GM23338 (cell line): ENCODE measurements at regions not wholly inside any gene's neighbourhood (a gene's known extent, or its start where the extent isn't known, plus 50 kb on each side); places are given as distances from the start of the nearest gene placed in this dataset.

Source experiments
- CREB1 ChIP-seq: fragments of 250-450 bp; sonication (Bioruptor Pico); IDR thresholded peaks from 2 replicates; pipeline ENCODE4 v1.5.0; 2020; ENCODE audit warnings: low read depth, mild to moderate bottlenecking, moderate library complexity
- EZH2 ChIP-seq: fragments of 200-600 bp; sonication (generic); IDR thresholded peaks from one replicate; pipeline ENCODE4 v1.8.0; 2017; ENCODE audit warnings: antibody characterized with exemption, mild to moderate bottlenecking, low read depth; ENCODE audit not compliant: unreplicated experiment
- EZH2phosphoT487 ChIP-seq: fragments of 200-600 bp; sonication (generic); IDR thresholded peaks from one replicate; pipeline ENCODE4 v1.8.1; 2018; ENCODE audit warnings: antibody characterized with exemption; ENCODE audit not compliant: unreplicated experiment
- POLR2AphosphoS5 ChIP-seq: IDR thresholded peaks from 2 replicates; pipeline ENCODE4 v1.6.1; 2016; ENCODE audit warnings: antibody characterized with exemption, low read depth
- ZNF331 ChIP-seq: fragments of 250-450 bp; sonication (Bioruptor Pico); IDR thresholded peaks from 2 replicates; pipeline ENCODE4 v1.5.0; 2020; ENCODE audit warnings: low read depth, mild to moderate bottlenecking, moderate library complexity
- TF ChIP-seq, protein P1 (sequence below), 2 experiments: fragments of 200-600 bp in 1 of 2; sonication (generic) in 1 of 2; conservative IDR thresholded peaks; 2 replicates each; pipeline versions ENCODE4 v1.5.1 to v1.6.1; 2016 to 2017; ENCODE audit warnings: antibody characterized with exemption in 2 of 2, low read depth in 2 of 2, mild to moderate bottlenecking in 2 of 2, moderate library complexity in 1 of 2
- TF ChIP-seq, protein P2 (sequence below): IDR thresholded peaks from one replicate; pipeline ENCODE4 v1.6.1; 2018; ENCODE audit warnings: antibody characterized with exemption; ENCODE audit not compliant: unreplicated experiment
- TF ChIP-seq, protein P3 (sequence below): IDR thresholded peaks from 2 replicates; pipeline ENCODE4 v1.6.1; 2016; ENCODE audit warnings: antibody characterized with exemption

DNA sequence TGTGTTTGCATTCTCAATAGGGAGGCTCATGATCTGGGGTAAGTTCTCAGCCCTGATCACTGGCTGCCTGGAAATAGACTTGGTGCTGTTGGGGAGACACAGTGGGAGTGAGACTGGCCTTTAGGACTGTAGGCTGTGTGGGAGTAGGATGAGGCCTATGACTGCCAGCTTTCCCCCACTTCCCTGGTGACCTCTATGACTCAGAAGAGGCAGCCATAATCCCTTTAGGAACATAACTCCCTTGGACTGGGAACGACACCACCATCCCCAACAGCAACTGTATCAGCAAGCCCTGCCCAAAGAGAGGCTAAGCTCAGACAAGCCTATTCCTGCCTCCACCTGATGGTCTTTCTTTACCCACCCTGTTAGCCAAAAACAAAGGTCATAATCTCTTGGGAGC is 91.3 kb downstream of the SUCNR1 start:
- TF ChIP-seq, protein P1, sequence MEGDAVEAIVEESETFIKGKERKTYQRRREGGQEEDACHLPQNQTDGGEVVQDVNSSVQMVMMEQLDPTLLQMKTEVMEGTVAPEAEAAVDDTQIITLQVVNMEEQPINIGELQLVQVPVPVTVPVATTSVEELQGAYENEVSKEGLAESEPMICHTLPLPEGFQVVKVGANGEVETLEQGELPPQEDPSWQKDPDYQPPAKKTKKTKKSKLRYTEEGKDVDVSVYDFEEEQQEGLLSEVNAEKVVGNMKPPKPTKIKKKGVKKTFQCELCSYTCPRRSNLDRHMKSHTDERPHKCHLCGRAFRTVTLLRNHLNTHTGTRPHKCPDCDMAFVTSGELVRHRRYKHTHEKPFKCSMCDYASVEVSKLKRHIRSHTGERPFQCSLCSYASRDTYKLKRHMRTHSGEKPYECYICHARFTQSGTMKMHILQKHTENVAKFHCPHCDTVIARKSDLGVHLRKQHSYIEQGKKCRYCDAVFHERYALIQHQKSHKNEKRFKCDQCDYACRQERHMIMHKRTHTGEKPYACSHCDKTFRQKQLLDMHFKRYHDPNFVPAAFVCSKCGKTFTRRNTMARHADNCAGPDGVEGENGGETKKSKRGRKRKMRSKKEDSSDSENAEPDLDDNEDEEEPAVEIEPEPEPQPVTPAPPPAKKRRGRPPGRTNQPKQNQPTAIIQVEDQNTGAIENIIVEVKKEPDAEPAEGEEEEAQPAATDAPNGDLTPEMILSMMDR (conservative IDR thresholded peaks at IDR 0.05; ENCODE audit: low read depth in 2 of 2): no peak
- TF ChIP-seq EZH2 (no peak), POLR2AphosphoS5 (no peak), EZH2phosphoT487 (no peak), CREB1 (CRISPR knock-in tag) (no peak), ZNF331 (CRISPR knock-in tag) (no peak)
- TF ChIP-seq, protein P2, sequence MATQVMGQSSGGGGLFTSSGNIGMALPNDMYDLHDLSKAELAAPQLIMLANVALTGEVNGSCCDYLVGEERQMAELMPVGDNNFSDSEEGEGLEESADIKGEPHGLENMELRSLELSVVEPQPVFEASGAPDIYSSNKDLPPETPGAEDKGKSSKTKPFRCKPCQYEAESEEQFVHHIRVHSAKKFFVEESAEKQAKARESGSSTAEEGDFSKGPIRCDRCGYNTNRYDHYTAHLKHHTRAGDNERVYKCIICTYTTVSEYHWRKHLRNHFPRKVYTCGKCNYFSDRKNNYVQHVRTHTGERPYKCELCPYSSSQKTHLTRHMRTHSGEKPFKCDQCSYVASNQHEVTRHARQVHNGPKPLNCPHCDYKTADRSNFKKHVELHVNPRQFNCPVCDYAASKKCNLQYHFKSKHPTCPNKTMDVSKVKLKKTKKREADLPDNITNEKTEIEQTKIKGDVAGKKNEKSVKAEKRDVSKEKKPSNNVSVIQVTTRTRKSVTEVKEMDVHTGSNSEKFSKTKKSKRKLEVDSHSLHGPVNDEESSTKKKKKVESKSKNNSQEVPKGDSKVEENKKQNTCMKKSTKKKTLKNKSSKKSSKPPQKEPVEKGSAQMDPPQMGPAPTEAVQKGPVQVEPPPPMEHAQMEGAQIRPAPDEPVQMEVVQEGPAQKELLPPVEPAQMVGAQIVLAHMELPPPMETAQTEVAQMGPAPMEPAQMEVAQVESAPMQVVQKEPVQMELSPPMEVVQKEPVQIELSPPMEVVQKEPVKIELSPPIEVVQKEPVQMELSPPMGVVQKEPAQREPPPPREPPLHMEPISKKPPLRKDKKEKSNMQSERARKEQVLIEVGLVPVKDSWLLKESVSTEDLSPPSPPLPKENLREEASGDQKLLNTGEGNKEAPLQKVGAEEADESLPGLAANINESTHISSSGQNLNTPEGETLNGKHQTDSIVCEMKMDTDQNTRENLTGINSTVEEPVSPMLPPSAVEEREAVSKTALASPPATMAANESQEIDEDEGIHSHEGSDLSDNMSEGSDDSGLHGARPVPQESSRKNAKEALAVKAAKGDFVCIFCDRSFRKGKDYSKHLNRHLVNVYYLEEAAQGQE: no peak
- TF ChIP-seq, protein P3, sequence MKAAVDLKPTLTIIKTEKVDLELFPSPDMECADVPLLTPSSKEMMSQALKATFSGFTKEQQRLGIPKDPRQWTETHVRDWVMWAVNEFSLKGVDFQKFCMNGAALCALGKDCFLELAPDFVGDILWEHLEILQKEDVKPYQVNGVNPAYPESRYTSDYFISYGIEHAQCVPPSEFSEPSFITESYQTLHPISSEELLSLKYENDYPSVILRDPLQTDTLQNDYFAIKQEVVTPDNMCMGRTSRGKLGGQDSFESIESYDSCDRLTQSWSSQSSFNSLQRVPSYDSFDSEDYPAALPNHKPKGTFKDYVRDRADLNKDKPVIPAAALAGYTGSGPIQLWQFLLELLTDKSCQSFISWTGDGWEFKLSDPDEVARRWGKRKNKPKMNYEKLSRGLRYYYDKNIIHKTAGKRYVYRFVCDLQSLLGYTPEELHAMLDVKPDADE: no peak
